GM18867 (cell line): ENCODE measurements at regions not wholly inside any gene's neighbourhood (a gene's known extent, or its start where the extent isn't known, plus 50 kb on each side); places are given as distances from the start of the nearest gene placed in this dataset.

ENCODE experiments used
- ATAC-seq: cut with Tn5 transposase; IDR thresholded peaks from one replicate; pipeline ENCODE4 v1.9.1; 2021; ENCODE audit warnings: mild to moderate bottlenecking, moderate library complexity; ENCODE audit not compliant: unreplicated experiment

DNA sequence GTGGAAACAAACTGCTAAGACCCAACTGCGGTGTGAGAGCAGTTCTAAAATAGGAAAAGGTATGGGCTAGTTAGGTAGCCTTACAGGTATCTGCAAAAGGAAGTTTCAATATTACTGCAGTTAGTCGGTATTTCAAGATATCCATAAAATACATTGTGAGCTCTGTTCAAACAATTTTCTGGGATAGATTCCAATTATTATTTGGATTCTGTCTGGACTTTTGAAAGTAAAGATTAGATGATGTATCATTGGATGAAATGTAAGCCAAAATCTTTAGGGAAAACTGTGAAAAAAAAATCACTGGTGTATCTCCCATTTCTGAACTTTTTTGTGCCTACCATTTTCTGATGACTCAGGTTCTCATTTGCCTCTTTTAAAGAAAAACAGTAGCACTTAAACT is 621.6 kb downstream of the CCER1 start:
- ATAC-seq = no peak

DNA sequence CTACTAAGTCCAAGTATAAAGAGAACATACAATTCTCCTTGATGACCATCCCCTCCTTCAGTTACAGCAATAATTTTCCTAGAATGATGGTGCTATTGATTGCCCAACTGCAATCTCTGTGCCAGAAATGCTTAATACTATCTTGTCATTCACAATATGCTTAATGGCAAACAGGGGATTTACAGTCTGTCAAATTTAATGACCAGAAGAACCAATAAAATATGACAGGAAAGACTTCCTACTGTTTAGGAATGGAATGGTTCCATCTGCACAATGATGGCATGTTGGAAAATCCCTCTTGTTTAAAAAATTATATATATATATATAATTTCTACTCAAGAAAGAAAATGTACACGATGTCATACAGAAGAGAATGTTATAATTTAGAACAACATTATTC is 623.2 kb downstream of the CCER1 start:
- ATAC-seq = no peak

DNA sequence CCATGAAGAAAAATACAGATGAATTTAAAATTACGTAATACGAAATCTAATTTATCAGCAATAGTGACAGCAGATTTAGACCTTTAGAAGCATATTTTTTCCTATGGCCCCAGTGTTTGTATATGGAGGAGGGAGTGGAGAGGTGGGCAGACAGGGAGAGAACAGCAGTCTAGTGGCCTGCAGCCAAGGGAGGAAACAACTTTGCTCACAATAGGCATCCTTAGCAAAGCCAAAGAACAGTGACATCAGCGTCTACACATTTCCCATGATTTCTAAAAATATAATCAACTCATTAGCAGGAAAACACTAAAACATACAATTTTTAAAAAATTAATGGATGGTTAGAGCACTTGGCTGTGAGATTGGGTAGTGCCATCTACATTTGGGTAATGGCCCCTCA is 622.6 kb upstream of the ATP2B1 start:
- ATAC-seq = no peak

DNA sequence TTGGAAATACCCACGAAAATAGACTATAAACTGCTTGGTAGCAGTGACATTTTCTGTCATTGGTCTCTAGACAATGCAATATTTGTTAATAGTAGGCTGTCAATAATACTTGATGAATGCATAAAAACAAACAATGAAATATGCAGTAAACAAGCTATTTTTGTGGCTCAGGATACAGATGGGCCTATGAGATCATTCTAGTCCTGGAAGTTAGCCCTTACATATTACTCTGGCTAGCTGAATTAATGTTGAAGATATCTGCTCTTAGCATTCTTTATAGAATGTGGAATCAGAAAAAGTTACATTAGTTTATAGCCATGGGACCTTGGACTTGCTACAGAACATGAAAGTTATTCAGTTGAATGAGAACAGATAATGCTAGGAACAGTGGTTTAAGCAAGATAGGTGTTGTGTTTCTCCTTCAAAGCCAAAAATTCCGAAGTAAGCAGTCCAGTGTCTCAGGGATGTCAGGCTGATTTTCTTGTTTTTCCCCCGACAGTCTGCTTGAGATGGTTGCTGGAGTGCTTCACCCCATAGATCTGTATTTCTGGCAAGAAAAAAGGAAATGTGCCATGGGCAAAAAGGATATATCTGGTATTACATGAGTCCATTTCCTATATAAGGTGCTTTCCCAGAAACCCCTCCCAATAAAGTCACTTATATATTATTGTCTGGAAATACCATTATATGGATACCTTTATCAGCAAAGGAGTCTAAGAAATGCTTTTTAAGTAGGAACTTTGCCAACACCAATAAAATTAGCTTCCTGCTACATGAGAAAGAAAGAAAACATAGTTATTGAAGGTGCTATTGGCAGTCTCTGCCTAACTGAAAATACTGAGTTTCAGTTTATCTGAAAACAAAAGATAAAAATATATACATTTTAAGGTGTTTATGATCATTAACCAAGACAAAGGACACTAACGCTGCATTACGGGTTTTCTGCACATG is 619.4 kb upstream of the ATP2B1 start:
- ATAC-seq = no peak

DNA sequence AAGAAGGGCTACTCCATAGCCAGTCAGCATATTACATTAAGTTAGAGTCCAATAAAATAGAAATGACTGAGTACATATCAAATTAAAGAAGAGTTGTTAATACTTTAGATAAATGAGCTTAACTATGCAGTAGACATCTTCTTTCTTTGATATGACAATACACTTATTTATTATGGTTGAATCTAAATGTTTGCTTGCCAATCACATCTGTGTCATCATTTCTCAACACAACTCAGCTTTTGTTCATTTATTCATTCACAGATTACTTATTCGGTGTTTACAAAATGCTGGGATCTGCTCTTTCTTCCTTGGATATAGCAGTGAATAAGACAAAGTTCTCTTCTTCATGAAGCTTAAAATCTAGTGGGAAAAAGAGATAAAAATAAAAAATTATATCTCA is 614.6 kb upstream of the ATP2B1 start:
- no peak for ATAC-seq

DNA sequence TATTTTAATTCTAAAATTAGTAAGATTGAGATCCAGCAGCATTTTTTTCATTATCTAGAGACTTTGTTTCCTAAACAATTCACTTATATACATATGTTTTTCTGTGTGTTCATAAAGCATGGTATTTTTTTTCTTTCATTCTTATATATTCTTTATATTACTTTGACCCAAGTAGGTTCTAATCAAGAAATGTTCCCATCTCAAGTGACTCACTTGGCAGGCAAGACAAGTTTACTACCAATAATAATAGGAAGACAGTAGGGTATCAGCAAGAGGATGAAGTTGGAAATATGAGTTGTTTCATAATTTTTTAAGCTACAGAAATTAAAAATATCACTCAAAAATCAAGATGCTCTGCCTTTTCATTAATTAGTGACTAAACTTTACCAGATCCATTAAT is 613.4 kb upstream of the ATP2B1 start:
- ATAC-seq = no peak

DNA sequence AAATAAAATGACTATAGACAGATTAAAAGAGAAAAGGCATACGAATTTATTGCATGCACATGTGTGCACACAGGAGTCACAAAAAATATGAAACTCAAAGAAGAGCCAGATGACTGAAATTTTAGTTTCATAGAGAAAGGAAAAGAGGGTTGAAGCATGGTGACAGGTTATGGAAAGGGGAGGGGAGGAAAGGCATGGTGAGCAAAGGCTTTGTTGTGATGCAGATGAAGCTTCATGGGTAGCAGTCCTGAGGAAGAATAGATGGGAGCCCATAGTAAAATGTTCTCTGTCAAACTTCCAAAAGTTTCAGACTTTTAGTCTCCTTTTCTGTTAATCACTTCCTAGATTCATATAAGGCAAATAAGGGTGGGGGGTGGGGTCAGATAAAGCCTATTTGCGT is 612.7 kb upstream of the ATP2B1 start:
- no peak for ATAC-seq

DNA sequence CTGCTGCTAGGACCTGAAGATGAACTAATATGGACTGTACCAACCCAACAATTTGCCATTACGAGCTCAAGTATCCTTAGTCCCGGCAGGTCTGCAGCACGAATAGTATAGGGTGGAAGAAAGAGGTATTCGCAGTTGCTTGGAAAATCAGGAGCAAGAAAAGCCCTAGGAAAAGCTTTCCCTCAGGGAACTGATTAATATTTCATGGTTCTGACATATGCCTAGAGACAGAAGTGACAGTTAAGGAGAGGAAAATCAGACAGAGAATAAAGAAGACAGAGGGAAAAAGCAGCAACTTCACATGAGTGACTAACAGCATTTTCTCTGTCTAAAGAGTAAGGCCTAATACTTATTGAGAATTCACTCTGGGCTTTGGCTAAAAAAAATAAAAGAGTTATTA is 602.9 kb upstream of the ATP2B1 start:
- ATAC-seq = no peak

DNA sequence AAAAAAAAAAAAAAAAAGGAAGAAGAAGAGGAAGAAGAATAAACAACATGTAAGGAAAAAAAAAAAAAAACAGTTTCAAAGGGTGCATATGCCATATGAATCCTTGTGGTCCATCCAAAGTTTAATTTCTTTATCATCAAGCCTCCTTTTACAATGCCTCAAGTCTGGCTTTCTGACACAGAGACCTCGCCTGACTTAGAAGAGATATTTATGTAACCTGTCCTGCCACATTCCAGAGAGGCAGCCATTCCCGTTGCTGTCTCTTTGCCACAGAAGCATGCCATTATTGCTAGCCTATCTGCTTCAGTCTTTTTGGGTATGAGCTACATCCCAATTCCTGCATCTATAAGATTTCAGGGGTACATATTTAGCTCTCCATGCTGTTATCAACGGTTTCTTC is 596.7 kb upstream of the ATP2B1 start:
- ATAC-seq = no peak

DNA sequence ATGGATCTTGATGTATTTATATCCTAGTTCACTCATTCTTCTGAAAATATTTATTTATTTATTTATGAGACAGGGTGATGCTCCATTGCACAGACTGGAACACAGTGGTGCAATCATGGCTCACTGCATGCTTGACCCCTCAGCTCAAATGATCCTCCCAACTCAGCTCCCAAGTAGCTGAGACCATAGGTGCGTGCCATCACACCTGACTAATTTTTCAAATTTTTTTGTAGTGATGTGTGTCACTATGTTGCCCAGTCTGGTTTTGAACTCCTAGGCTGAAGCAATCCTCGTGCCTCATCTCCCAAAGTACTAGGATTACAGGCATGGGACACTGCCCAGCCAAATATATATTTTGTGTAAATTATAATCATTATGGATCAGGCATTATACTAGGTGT is 595.6 kb upstream of the ATP2B1 start:
- ATAC-seq = no peak

DNA sequence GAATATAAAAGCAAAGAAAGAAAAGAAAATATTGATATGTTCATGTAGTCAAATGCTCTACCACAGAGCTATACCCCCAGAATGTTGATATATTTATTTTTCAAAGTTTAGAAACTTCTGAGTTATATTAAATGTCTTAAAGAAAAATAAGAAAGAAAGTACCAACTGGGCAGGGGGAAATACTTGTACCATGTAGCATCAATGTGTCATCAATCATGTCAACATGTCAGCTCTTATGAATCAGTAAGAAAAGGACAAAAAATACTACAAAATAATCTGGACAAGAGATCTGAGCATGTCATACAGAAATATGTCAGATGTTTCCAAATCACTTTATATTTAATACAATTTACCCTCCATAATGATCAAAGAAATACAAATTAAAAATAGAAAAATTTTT is 595.1 kb upstream of the ATP2B1 start:
- no peak for ATAC-seq

DNA sequence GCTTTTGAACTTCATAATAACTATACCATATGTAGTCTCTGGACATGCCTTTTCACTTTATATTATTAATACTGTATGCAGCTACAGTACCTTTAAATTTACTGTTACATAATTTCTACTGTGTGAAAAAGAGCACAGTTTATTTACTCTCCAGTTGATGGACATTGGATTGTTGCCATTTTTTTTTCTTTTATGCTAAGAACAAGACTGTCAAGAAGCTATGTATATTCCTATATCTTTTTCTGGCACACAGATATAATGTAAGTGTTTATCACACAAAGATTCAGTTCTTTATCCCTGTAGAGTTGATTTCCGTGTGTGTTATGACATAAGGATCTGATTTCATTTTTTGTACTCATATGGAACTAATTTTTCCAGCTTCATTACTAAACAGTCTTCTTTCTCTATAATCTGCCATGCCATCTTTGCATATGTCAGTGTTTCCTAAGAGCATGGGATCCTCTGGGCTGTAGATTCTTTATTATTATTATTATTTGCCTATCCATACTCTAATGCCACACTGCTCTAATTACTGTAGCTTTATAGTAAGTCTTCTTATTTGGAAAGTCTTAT is 593.0 kb upstream of the ATP2B1 start:
- ATAC-seq = no peak

DNA sequence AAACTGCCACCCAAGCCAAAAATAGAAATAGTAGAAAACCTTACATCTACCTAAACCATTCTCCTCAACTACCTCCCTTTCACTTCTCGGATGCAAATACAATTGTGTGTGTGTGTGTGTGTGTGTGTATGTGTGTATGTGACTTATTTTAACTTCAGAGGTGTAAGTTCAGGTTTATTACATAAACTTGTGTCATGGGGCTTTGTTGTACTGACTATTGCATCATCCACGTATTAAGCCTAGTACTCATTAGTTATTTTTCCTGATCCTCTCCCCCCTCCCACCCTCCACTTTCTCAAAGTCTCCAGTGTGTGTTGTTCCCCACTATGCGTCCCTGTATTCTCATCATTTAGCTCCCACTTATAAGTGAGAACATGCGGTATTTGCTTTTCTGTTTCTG is 592.5 kb upstream of the ATP2B1 start:
- no peak for ATAC-seq

DNA sequence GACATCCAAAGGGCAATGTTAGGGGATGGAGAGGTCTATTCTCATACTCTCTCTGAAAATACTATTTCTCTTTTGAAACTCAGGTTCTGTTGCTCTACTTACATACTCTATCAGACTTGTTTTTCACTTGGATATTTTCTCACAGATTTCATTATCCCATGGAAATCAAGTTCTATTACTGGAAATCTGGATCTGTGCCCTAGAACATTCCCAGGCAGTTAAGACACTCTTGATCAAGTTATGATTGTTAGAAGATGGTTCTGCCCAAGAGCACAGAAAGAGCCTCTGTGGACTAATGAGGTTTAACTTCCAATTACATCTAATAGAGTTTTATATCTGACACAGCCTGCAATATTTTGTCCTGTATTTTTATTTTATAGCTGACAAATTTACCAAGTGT is 591.0 kb upstream of the ATP2B1 start:
- ATAC-seq = no peak

DNA sequence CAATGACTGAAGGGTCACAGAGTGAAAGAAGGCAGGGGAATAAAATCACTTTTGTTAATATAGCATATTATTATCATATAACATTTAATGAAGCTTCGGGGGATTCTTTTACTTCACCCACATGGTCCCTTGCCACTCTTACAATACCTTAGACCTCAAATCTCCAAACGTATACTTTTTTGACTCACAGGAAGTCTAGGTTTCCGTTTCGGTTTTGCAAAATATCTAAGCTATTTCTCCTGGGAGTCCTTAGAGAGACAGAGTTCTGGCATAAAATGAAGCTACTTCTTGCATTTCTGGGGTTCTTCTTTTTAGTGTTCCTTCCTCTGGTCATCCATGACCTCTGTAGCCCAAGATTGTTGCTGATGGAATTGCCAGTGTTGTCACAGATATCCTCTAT is 590.5 kb upstream of the ATP2B1 start:
- ATAC-seq = peak; percentile 87

DNA sequence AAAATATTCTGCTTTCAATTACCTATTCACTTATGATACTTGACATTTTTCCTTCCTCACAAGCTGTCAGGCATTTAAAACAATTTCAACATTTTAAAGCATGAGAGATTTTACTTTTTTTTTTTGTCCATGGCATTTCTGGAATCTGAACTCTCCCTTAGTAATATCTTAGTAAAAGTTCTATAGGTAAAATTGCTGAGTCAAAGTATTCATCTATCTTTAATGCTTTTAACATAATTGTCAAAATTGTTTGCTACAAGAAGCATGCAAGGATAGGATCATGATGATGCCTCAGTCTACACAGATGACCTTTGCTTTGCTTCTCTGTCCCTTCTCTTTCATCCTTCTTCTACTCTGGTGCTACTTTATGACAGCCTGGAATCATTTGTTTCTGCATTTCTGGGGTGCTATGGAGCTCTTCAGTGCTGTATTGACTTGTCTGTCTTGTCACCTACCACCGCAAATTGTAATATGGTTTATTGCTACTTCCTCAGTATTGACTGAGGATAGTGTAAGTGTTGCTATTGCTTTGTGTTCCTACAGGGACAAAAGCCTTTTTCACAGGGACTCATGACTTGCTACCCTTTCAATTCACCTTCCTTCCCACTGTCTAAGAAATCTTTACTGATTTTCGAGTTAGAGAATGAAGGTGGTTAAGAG is 589.8 kb upstream of the ATP2B1 start:
- peak; percentile 72 for ATAC-seq

DNA sequence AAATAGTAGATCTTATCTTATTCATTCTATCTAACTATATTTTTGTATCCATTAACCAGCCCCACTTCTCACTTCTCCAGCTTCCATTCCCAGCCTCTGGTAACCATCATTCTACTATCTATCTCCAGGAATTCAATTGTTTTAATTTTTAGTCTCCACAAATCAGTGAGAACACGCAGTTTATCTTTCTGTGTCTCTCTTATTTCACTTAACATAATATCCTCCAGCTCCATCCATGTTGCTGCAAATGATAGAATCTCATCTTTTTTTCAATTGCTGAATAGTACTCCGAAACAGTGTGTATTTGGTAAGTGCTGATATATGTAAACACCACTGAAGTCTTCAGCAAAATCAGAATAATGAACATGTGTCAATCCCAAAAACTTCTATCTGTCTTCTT is 587.2 kb upstream of the ATP2B1 start:
- ATAC-seq = no peak

DNA sequence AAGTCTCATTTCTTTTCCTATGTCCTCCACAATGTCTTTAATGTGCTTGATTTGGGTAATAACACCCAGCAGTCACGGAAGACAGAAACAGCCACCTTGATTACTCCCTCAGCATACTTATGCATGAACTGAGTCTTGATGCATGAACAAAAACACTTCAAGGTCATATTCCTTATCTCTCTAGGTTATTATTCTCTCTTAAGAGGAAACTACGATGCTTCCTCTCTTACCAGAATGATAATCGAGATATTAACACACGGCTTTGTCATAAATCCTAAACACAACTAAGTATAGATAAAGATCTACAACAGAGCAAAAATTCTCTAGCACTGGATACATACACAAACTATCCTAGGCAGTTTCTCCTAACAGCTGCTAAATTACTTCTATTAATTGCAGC is 583.5 kb upstream of the ATP2B1 start:
- no peak for ATAC-seq

DNA sequence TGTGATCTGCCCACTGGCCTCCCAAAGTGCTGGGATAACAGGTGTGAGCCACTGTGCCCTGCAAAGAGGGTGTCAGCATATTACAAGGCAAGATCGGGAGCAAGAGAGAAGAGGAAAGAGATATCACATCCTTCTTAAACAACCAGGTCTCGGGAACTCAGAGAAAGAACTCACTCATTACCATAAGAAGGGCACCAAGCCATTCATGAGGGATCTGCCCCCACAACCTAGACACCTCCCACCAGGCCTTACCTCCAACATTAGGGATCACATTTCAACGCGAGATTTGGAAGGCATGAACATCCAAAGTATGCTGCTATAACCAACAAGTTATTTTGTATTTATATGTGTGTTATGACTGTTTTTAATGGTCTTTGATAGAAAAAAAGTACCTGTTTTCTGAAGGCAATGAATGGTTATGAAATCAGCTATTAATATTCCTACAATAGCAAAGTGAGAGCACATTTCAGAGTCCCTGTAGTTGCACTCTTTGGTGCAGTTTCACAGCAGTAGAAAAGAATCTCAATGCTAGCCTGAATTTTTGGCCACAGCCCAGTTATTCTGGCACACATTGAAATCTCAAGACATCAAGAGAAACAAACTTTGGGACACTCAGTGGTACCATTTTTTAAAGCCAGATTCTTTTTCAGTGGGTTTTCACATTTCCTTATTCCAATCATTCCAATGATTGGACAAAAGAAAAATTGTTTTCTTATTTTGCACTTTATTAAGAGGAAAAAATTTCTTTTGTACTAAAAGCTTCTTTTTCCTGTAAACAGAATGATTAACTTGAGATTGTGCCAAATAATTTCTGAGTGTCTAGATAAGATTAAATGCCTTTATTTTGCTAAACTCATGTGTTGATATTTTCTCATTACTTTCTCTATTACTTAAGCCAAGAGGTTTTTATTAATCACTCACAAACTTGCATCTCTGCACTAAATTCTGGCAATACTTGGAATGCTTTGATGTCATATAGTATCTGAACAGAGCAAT is 582.6 kb upstream of the ATP2B1 start:
- no peak for ATAC-seq

DNA sequence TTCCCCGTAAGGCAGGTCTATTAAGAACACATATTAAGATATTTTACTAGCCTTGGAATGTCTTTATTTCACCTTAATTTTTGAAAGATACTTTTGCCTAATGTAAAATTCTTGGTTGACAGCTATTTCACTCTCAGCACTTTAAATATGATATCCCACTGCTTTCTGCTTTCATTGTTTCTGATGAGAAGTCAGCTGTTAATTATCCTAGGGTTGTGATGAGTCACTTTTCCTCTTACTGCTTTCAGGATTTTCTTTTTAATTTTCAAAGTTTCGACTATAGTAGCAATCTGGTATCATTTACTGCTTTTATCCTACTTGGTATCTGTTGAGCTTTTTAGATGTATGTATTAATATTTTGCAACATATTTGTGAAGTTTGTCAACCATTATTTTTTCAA is 578.9 kb upstream of the ATP2B1 start:
- no peak for ATAC-seq
